Hepatocyte (in vitro differentiated cells): ENCODE measurements at regions not wholly inside any gene's neighbourhood (a gene's known extent, or its start where the extent isn't known, plus 50 kb on each side); places are given as distances from the start of the nearest gene placed in this dataset.
"Not testable (repeated sequence)": the region's sequence is repeated elsewhere in the genome, so short reads cannot be mapped to it uniquely, and the experiment has no call there.

Source experiments
- DNase-seq: peaks from one replicate; pipeline ENCODE4 v3.0.0-alpha.2; 2016; ENCODE audit warnings: low spot score
- H2AFZ ChIP-seq: fragments of 200-600 bp; sonication (generic); 2 replicates; pipeline ENCODE4 v1.6.0; 2016; ENCODE audit warnings: antibody characterized with exemption, mild to moderate bottlenecking
- H3K27ac ChIP-seq: fragments of 200-600 bp; sonication (generic); 2 replicates; pipeline ENCODE4 v1.5.1; 2016; ENCODE audit warnings: mild to moderate bottlenecking
- H3K27me3 ChIP-seq: fragments of 200-600 bp; sonication (generic); 2 replicates; pipeline ENCODE4 v1.6.1; 2016
- H3K36me3 ChIP-seq: fragments of 200-600 bp; sonication (generic); replicated peaks from 2 replicates; pipeline ENCODE4 v1.5.1; 2016; ENCODE audit warnings: low read depth; ENCODE audit not compliant: insufficient read depth
- H3K4me1 ChIP-seq: fragments of 200-600 bp; sonication (generic); 2 replicates; pipeline ENCODE4 v1.5.1; 2016; ENCODE audit warnings: mild to moderate bottlenecking, moderate library complexity; ENCODE audit not compliant: insufficient read depth
- H3K4me2 ChIP-seq: fragments of 200-600 bp; sonication (generic); 2 replicates; pipeline ENCODE4 v1.6.0; 2016
- H3K4me3 ChIP-seq: fragments of 200-600 bp; sonication (generic); 2 replicates; pipeline ENCODE4 v1.5.1; 2016; ENCODE audit warnings: mild to moderate bottlenecking
- H3K79me2 ChIP-seq: fragments of 200-600 bp; sonication (generic); 2 replicates; pipeline ENCODE4 v1.6.0; 2017; ENCODE audit warnings: mild to moderate bottlenecking
- H3K9me2 ChIP-seq: fragments of 200-600 bp; sonication (generic); replicated peaks from 2 replicates; pipeline ENCODE4 v1.6.0; 2017; ENCODE audit warnings: mild to moderate bottlenecking; ENCODE audit not compliant: insufficient read depth
- H3K9me3 ChIP-seq: fragments of 200-600 bp; sonication (generic); 2 replicates; pipeline ENCODE4 v1.5.1; 2016; ENCODE audit warnings: low read depth, mild to moderate bottlenecking
- H4K20me1 ChIP-seq: fragments of 200-600 bp; sonication (generic); 2 replicates; pipeline ENCODE4 v1.6.0; 2016; ENCODE audit warnings: mild to moderate bottlenecking; ENCODE audit not compliant: insufficient read depth, poor library complexity, severe bottlenecking
- CTCF ChIP-seq: fragments of 200-600 bp; sonication (generic); IDR thresholded peaks from 2 replicates; pipeline ENCODE4 v1.5.1; 2016; ENCODE audit warnings: antibody characterized with exemption, mild to moderate bottlenecking; ENCODE audit not compliant: poor library complexity
- EZH2 ChIP-seq: fragments of 200-600 bp; sonication (generic); IDR thresholded peaks from 2 replicates; pipeline ENCODE4 v1.6.1; 2016; ENCODE audit warnings: antibody characterized with exemption, mild to moderate bottlenecking, borderline replicate concordance
- EZH2phosphoT487 ChIP-seq: fragments of 200-600 bp; sonication (generic); IDR thresholded peaks from one replicate; pipeline ENCODE4 v1.6.1; 2018; ENCODE audit warnings: antibody characterized with exemption, mild to moderate bottlenecking, low read depth, moderate library complexity; ENCODE audit not compliant: unreplicated experiment, severe bottlenecking
- WGBS: methylation state at CpG from one replicate; pipeline ENCODE4 v1.1.6; 2016; ENCODE audit warnings: low lambda C conversion rate; ENCODE audit errors: missing lambda C conversion rate; 5-methylcytosine and 5-hydroxymethylcytosine counted together

GRCh38 chr2:180596453-180596852, 384.0 kb upstream of the UBE2E3 start:
- Histone ChIP-seq H3K27ac (no peak overlapping the region), H3K4me2 (no peak overlapping the region), H3K9me2 (no peaks in the 10 kb centered on the region), H3K9me3 (no peaks in the 10 kb centered on the region), H3K4me1 (no peaks in the 10 kb centered on the region), H3K4me3 (no peak overlapping the region), H3K36me3 (no peaks in the 10 kb centered on the region), H2AFZ (no peak overlapping the region), H4K20me1 (no peaks in the 10 kb centered on the region), H3K79me2 (no peaks in the 10 kb centered on the region), H3K27me3 (no peaks in the 10 kb centered on the region)
- TF ChIP-seq EZH2 (no peak), EZH2phosphoT487 (no peak), CTCF (no peak)
- no peak for DNase-seq
- 97% methylated on average over 4 of the region's 4 CpGs for WGBS

DNA sequence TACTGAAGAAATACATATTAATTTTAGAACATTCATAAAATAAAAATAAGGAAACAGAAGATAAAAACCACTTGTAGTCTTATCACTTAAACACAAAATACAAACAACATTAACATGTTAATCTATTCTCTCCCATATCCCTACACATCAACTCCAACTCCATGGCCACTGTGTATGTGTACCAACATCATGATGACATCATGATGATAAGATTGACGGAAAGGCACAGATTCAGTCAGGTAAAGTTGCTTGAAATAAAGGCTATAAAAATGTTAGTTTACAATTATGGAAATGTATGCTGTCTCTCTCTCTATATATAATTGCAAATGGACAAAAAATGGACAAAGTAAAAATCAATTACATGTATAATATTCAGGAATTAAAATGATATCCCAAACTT, 388.5 kb upstream of the UBE2E3 start:
- H3K9me2 ChIP-seq: no peaks in the 10 kb centered on the region
- H3K4me1 ChIP-seq: no peaks in the 10 kb centered on the region
- DNase-seq: no peak
- H3K27ac ChIP-seq: no peak overlapping the region
- H3K9me3 ChIP-seq: no peaks in the 10 kb centered on the region
- H3K79me2 ChIP-seq: no peaks in the 10 kb centered on the region
- H3K4me2 ChIP-seq: no peak overlapping the region
- H3K4me3 ChIP-seq: no peak overlapping the region
- 87% methylated on average over 1 of the region's 1 CpG for WGBS
- H3K27me3 ChIP-seq: no peaks in the 10 kb centered on the region
- H3K36me3 ChIP-seq: no peaks in the 10 kb centered on the region
- TF ChIP-seq EZH2 (no peak), EZH2phosphoT487 (no peak), CTCF (no peak)
- H4K20me1 ChIP-seq: no peaks in the 10 kb centered on the region
- H2AFZ ChIP-seq: no peak overlapping the region

DNA sequence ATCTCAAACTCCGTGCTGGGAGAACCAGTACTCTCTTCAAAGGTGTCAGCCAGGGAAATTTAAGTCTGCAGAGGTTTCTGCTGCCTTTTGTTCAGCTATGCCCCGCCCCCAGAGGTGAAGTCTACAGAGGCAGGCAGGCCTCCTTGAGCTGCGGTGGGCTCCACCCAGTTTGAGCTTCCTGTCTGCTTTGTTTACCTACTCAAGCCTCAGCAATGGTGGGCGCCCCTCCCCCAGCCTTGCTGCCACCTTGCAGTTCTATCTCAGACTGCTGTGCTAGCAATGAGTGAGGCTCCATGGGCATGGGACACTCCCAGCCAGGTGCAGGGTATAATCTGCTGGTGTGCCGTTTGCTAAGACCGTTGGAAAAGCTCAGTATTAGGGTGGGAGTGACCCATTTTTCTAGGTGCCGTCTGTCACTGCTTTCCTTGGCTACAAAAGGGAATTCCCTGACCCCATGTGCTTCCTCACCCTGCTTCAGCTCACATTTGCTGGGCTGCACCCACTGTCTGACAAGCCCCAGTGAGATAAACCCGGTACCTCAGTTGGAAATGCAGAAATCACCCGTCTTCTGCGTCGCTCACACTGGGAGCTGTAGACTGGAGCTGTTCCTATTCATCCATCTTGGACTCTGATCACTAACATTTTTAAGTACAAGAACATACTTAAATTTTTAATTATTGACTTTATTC, 389.2 kb upstream of the UBE2E3 start:
- not testable (repeated sequence) for H3K4me1 ChIP-seq, H3K9me2 ChIP-seq, DNase-seq, H3K9me3 ChIP-seq, H3K36me3 ChIP-seq, H3K27ac ChIP-seq, H4K20me1 ChIP-seq, H3K27me3 ChIP-seq, H2AFZ ChIP-seq, H3K4me2 ChIP-seq, H3K79me2 ChIP-seq, H3K4me3 ChIP-seq
- WGBS: 83% methylated on average over 11 of the region's 11 CpGs

GRCh38 chr2:180583441-180584140, 396.8 kb upstream of the UBE2E3 start:
- no peaks in the 10 kb centered on the region for H4K20me1 ChIP-seq
- H3K36me3 ChIP-seq: no peaks in the 10 kb centered on the region
- H3K79me2 ChIP-seq: no peaks in the 10 kb centered on the region
- 84% methylated on average over 2 of the region's 2 CpGs for WGBS
- H2AFZ ChIP-seq: no peak overlapping the region
- H3K9me3 ChIP-seq: no peaks in the 10 kb centered on the region
- no peaks in the 10 kb centered on the region for H3K4me1 ChIP-seq
- DNase-seq: no peak
- H3K4me2 ChIP-seq: no peak overlapping the region
- H3K27me3 ChIP-seq: no peaks in the 10 kb centered on the region
- H3K27ac ChIP-seq: no peak overlapping the region
- TF ChIP-seq EZH2phosphoT487 (no peak), EZH2 (no peak), CTCF (no peak)
- no peaks in the 10 kb centered on the region for H3K9me2 ChIP-seq
- no peak overlapping the region for H3K4me3 ChIP-seq
